Mesenchymal stem cell (in vitro differentiated cells and primary cell): ENCODE measurements at regions not wholly inside any gene's neighbourhood (a gene's known extent, or its start where the extent isn't known, plus 50 kb on each side); places are given as distances from the start of the nearest gene placed in this dataset.

Source experiments
- DNase-seq: peaks from one replicate; pipeline ENCODE4 v3.0.0-alpha.2; 2013
- H2AFZ ChIP-seq: one replicate; pipeline ENCODE4 v1.6.1; 2013; ENCODE audit warnings: low read depth, mild to moderate bottlenecking, control low read depth, inconsistent platforms, low read length, moderate library complexity
- H2AK5ac ChIP-seq: 2 replicates; pipeline ENCODE4 v1.6.1; 2013; ENCODE audit warnings: low read length, moderate library complexity, mild to moderate bottlenecking, inconsistent platforms; ENCODE audit not compliant: severe bottlenecking
- H2BK120ac ChIP-seq: one replicate; pipeline ENCODE4 v1.6.1; 2013; ENCODE audit warnings: low read depth, mild to moderate bottlenecking, inconsistent platforms, low read length, moderate library complexity
- H2BK12ac ChIP-seq, 2 experiments: one replicate each; pipeline ENCODE4 v1.6.1; 2013; ENCODE audit warnings: inconsistent platforms in 2 of 2, low read length in 2 of 2, mild to moderate bottlenecking in 2 of 2, moderate library complexity in 2 of 2, control low read depth in 1 of 2
- H2BK15ac ChIP-seq: one replicate; pipeline ENCODE4 v1.6.1; 2013; ENCODE audit warnings: mild to moderate bottlenecking, low read depth, inconsistent platforms; ENCODE audit not compliant: poor library complexity, severe bottlenecking
- H2BK5ac ChIP-seq: 2 replicates; pipeline ENCODE4 v1.6.1; 2013; ENCODE audit warnings: low read depth, mild to moderate bottlenecking, low read length, control low read depth, inconsistent platforms; ENCODE audit not compliant: poor library complexity, severe bottlenecking
- H3K14ac ChIP-seq, 2 experiments: one replicate each; pipeline ENCODE4 v1.6.1; 2013; ENCODE audit warnings: inconsistent platforms in 2 of 2, low read length in 2 of 2, control low read depth in 1 of 2, mild to moderate bottlenecking in 1 of 2, moderate library complexity in 1 of 2
- H3K18ac ChIP-seq, 2 experiments: one replicate each; pipeline ENCODE4 v1.6.1; 2013; ENCODE audit warnings: inconsistent platforms in 2 of 2, low read length in 2 of 2, control low read depth in 1 of 2, low read depth in 1 of 2, mild to moderate bottlenecking in 1 of 2
- H3K23ac ChIP-seq, 2 experiments: one replicate each; pipeline ENCODE4 v1.6.1; 2013; ENCODE audit warnings: inconsistent platforms in 2 of 2, low read length in 2 of 2, mild to moderate bottlenecking in 2 of 2, moderate library complexity in 2 of 2, control low read depth in 1 of 2
- H3K27ac ChIP-seq: 2 replicates; pipeline ENCODE4 v1.5.1; 2013; ENCODE audit warnings: mild to moderate bottlenecking, moderate library complexity, low read length, control low read depth, inconsistent platforms; ENCODE audit not compliant: poor library complexity, severe bottlenecking
- H3K27me3 ChIP-seq, 2 experiments: 2 replicates each; pipeline versions ENCODE4 v1.6.1 to v1.7.0; 2013; ENCODE audit warnings: low read length in 2 of 2, mild to moderate bottlenecking in 2 of 2, moderate library complexity in 2 of 2, control low read depth in 1 of 2, inconsistent platforms in 1 of 2; ENCODE audit not compliant: control insufficient read depth in 1 of 2, insufficient read depth in 1 of 2
- H3K36me3 ChIP-seq, 2 experiments: 2 replicates each; pipeline versions ENCODE4 v1.6.1 to v1.7.0; 2013; ENCODE audit warnings: low read length in 2 of 2, control low read depth in 1 of 2, inconsistent platforms in 1 of 2, low read depth in 1 of 2, mild to moderate bottlenecking in 1 of 2; ENCODE audit not compliant: insufficient read depth in 2 of 2, control insufficient read depth in 1 of 2
- H3K4ac ChIP-seq, 2 experiments: one replicate each; pipeline ENCODE4 v1.6.1; 2013; ENCODE audit warnings: inconsistent platforms in 2 of 2, low read length in 2 of 2, mild to moderate bottlenecking in 2 of 2, moderate library complexity in 2 of 2, control low read depth in 1 of 2, low read depth in 1 of 2
- H3K4me1 ChIP-seq: 2 replicates; pipeline ENCODE4 v1.6.1; 2013; ENCODE audit warnings: low read depth, low read length, control low read depth; ENCODE audit not compliant: control insufficient read depth, insufficient read depth
- H3K4me2 ChIP-seq: 2 replicates; pipeline ENCODE4 v1.6.1; 2013; ENCODE audit warnings: low read length, mild to moderate bottlenecking, inconsistent platforms; ENCODE audit not compliant: poor library complexity, severe bottlenecking
- H3K4me3 ChIP-seq, 2 experiments: 2 replicates each; pipeline versions ENCODE4 v1.5.1 to v1.7.0; 2013; ENCODE audit warnings: low read length in 2 of 2, mild to moderate bottlenecking in 2 of 2, control low read depth in 1 of 2, low read depth in 1 of 2; ENCODE audit not compliant: insufficient read depth in 1 of 2
- H3K79me1 ChIP-seq: replicated peaks from 2 replicates; pipeline ENCODE4 v1.6.1; 2013; ENCODE audit warnings: mild to moderate bottlenecking, control low read depth, low read length, inconsistent platforms; ENCODE audit not compliant: poor library complexity, severe bottlenecking
- H3K9ac ChIP-seq: 2 replicates; pipeline ENCODE4 v1.7.0; 2013; ENCODE audit warnings: mild to moderate bottlenecking, low read length, moderate library complexity
- H3K9me3 ChIP-seq: 2 replicates; pipeline ENCODE4 v1.7.0; 2013; ENCODE audit warnings: mild to moderate bottlenecking, low read length; ENCODE audit not compliant: control insufficient read depth
- H4K8ac ChIP-seq: one replicate; pipeline ENCODE4 v1.6.1; 2013; ENCODE audit warnings: inconsistent platforms, mild to moderate bottlenecking, low read length, moderate library complexity
- H4K91ac ChIP-seq: one replicate; pipeline ENCODE4 v1.6.1; 2013; ENCODE audit warnings: mild to moderate bottlenecking, low read length, inconsistent platforms
- WGBS: methylation state at CpG from one replicate; pipeline ENCODE4 v1.1.7; 2013; ENCODE audit warnings: mixed read lengths; 5-methylcytosine and 5-hydroxymethylcytosine counted together

GRCh38 chr1:219788091-219788490 is 140.3 kb downstream of the SLC30A10 start:
- WGBS = 53% methylated on average over 1 of the region's 1 CpG
- H3K4me1 ChIP-seq = peaks cover 2% of the 10 kb centered on the region

DNA sequence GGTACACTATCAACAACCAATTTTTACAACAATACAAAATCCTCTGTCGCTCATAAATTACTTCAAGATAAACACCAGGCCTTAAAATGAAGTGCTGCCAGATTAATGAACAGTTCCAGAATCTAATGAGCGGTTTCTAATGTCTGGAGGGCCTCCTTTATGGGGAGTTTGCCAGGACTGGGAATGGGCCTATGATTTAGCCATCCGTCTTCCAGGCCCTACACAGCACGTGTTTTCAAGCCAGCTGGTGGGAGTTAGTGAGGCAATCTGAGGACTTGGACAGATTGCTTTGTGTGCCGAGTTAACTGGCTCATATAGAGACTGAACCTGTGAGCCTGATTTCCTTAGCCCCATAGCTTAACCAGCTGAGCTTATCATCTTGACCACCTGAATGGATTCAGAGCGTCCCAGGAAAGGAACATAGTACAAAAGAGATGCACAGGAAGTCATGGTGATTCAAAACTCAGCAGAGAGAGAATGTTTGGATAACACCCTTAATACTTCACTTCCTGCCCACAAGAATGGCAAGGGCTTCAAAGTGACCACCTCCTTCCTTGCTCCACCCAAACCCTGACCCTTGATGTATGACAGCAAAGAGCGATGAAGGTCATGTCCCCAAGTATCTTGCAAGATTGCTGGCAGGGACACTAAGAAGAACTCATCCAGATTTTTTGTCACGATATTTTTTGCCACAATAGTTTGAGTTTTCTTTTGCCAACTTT is 143.5 kb downstream of the SLC30A10 start:
- WGBS = 55% methylated on average over 8 of the region's 8 CpGs
- no peak overlapping the region for H2AFZ ChIP-seq

More at GRCh38 chr1:219788091-219788490, 140.3 kb downstream of the SLC30A10 start:
- Histone ChIP-seq H3K4me3 (no peak overlapping the region), H2BK12ac (no peak overlapping the region), H3K23ac (no peak overlapping the region), H2BK120ac (no peak overlapping the region), H3K4me2 (no peak overlapping the region), H3K4ac (no peak overlapping the region), H3K27me3 (no peaks in the 10 kb centered on the region), H2AFZ (no peak overlapping the region), H3K27ac (no peak overlapping the region), H3K18ac (no peak overlapping the region), H4K91ac (no peak overlapping the region), H3K36me3 (no peaks in the 10 kb centered on the region), H2BK15ac (no peak overlapping the region), H2BK5ac (no peak overlapping the region), H3K14ac (no peak overlapping the region), H3K9ac (no peak overlapping the region), H3K9me3 (peaks cover 8% of the 10 kb centered on the region), H2AK5ac (no peak overlapping the region), H4K8ac (no peak overlapping the region), H3K79me1 (no peaks in the 10 kb centered on the region)
- DNase-seq = peak; percentile 47

GRCh38 chr1:219783605-219784235 is 144.6 kb downstream of the SLC30A10 start:
- Histone ChIP-seq H3K4me2 (no peak overlapping the region), H3K36me3 (no peaks in the 10 kb centered on the region), H3K4me1 (no peaks in the 10 kb centered on the region), H2BK5ac (no peak overlapping the region), H3K9me3 (peaks cover 8% of the 10 kb centered on the region), H4K8ac (no peak overlapping the region), H3K27ac (no peak overlapping the region), H2BK15ac (no peak overlapping the region), H4K91ac (no peak overlapping the region), H2AK5ac (no peak overlapping the region), H3K18ac (no peak overlapping the region), H2AFZ (no peak overlapping the region), H3K23ac (no peak overlapping the region), H3K4me3 (no peak overlapping the region), H3K9ac (no peak overlapping the region), H3K14ac (no peak overlapping the region), H3K27me3 (no peaks in the 10 kb centered on the region), H2BK12ac (no peak overlapping the region), H2BK120ac (no peak overlapping the region), H3K4ac (no peak overlapping the region), H3K79me1 (no peaks in the 10 kb centered on the region)
- DNase-seq = no peak
- WGBS = 86% methylated on average over 2 of the region's 2 CpGs

More for the DNA sequence above, 143.5 kb downstream of the SLC30A10 start:
- Histone ChIP-seq H3K79me1 (no peaks in the 10 kb centered on the region), H3K23ac (no peak overlapping the region), H2BK5ac (no peak overlapping the region), H3K18ac (no peak overlapping the region), H3K27me3 (no peaks in the 10 kb centered on the region), H4K91ac (no peak overlapping the region), H3K4ac (no peak overlapping the region), H2AK5ac (no peak overlapping the region), H3K4me2 (no peak overlapping the region), H3K4me1 (no peaks in the 10 kb centered on the region), H3K4me3 (no peak overlapping the region), H3K9ac (no peak overlapping the region), H2BK15ac (no peak overlapping the region), H4K8ac (no peak overlapping the region), H2BK12ac (no peak overlapping the region), H3K36me3 (no peaks in the 10 kb centered on the region), H3K14ac (no peak overlapping the region), H2BK120ac (no peak overlapping the region), H3K27ac (no peak overlapping the region), H3K9me3 (peaks cover 8% of the 10 kb centered on the region)
- peak; percentile 19 for DNase-seq

DNA sequence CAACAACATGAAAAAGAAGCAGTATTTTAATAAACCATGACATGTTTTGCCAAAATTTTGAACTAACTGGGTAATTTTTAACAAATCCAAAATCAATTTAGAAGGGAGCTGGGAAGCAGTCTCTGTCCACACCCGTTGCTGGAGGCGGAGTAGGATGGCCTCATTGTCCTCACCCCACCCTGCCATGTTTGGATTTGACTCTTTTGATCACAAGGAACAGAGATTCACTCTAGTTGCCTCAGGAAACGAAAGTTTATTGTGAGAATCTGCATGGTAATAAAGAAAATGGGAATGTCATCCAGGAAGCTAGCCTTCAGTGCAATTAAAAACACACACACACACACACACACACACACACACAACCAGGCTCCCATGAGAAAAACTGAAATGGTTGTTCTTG is 145.4 kb downstream of the SLC30A10 start:
- Histone ChIP-seq H2BK12ac (no peak overlapping the region), H3K4me2 (no peak overlapping the region), H3K4ac (no peak overlapping the region), H2AFZ (no peak overlapping the region), H2BK15ac (no peak overlapping the region), H3K27me3 (no peaks in the 10 kb centered on the region), H3K14ac (no peak overlapping the region), H3K79me1 (no peaks in the 10 kb centered on the region), H3K4me3 (no peak overlapping the region), H3K9ac (no peak overlapping the region), H2AK5ac (no peak overlapping the region), H2BK5ac (no peak overlapping the region), H3K27ac (no peak overlapping the region), H3K23ac (no peak overlapping the region), H2BK120ac (no peak overlapping the region), H3K18ac (no peak overlapping the region), H3K4me1 (no peaks in the 10 kb centered on the region), H4K91ac (no peak overlapping the region), H4K8ac (no peak overlapping the region), H3K36me3 (no peaks in the 10 kb centered on the region), H3K9me3 (peaks cover under 1% of the 10 kb centered on the region)
- DNase-seq = no peak
- 81% methylated on average over 2 of the region's 3 CpGs for WGBS
